ENCODE measurements at regions not wholly inside any gene's neighbourhood (a gene's known extent, or its start where the extent isn't known, plus 50 kb on each side); places are given as distances from the start of the nearest gene placed in this dataset.
A peak's percentile ranks its signal among the peaks of the same experiment; 100 is the strongest.
"Not testable (repeated sequence)": the region's sequence is repeated elsewhere in the genome, so short reads cannot be mapped to it uniquely, and the experiment has no call there.

DNA sequence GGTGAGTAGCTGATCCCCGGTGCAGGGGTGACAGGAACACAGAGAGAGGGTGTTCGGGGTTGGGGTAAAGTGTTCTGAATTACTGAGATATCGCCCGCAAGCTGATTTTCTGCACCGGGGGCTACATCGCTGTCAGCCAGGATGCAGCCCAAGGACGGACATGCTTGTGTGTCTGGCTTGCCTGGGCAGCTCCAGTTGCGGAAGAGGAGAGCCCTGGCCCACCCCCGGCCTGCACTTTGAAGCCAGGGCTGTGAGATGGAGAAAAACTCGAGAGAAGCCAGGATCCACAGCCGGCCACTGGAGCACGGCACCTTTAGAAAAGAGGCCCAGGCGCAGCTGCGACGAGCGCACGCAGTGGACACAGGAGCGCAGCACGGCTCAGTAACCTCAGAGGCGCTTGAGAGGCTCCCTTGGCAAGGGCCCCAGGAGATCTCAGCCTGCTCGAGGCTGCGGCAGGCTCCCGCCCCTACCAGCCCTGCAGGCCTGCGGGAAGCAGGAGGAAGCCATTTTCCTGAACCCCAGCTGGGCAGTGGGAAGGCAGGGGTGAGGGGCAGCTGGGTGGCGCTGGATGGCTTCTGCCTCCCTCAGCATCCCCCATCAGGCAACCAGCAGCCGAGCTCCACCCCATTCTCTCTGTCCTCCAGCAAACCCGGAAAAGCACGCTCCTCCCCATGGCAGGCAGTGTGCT, 59.2 kb downstream of the C9orf50 start:
- DNase-seq: no peak

DNA sequence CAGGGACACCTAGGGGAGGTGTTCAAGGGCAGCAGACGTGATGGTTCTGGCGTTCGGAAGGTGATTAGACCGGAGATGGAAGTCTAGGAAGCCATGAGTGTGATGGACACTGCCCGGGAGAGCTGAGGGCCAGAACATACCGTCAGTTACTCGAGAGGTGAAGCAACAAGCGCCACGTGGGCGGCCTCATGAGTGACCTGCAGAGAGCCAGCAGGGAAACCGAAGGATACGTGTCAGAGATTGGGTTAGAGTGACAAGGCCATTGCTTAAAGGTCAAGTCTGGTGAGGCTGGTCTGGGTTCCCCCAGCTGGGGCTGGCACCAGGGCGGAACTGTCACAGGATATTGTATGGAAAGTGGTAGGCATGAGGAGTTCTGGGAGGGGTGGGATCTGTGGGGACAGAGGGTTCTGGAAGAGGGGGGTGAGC, 60.0 kb downstream of the C9orf50 start:
- DNase-seq: no peak

DNA sequence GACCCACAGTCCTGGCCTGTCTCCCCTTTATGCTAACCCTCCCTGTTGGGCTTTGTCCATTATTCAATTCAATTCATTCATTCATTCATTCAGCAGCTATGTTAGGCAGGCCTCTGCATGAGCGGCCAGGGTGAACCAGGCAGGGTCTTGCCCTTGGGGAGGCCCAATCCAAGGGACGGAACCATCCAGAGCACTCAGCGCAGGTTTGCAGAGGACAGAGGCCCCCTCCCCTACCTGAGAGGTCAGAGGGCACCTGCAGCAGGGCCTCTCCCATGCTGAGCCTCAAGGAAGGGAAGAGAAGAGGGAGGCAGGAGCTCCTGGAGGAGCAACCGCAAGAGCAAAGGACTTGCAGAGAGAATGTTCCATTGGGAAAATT, 61.4 kb downstream of the C9orf50 start:
- DNase-seq: no peak

DNA sequence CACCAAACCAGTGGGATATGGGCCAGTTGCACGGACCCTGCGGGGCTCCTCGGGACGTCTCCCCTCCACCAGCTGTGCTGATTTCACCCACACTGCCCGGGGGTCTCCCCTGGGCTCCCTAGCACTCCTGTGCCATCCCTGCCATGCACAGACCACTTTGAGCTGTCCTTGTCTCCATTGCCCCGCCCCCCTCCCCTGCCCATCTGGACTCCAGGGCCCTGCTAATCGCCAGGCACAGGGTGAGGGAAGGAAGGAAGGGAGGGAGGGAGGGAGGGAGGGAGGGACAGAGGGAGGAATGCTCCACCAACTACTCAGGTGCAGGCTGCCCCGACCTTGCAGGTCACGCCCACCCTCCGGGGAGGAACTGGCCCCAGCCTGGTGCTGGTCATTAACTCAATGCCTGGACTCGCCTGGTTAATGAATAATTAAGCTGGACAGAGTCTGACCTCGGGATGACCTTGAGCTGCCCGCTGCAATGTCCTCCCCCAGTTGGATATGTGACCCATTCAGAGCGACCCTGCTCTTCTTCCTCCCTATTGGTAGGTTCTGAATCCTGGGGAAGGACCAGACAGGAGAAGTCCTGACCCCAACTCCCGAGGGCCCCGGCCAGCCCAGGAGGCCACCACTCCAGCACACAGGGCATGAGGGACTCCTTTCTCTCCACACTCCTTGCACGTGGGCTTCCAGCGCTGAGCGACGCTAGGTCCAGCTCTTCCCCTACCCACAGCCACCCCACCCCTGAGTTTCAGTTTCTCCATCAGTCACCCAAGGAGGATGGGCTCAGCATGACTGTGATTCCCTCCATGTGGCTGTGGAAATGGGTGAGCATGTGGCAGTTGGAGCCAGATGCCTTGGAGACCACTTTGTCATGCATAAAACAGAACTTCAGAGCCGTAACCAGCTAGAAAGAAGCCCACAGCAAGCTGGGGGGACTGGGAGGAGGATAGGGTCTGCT, 62.1 kb downstream of the C9orf50 start:
- DNase-seq: no peak

DNA sequence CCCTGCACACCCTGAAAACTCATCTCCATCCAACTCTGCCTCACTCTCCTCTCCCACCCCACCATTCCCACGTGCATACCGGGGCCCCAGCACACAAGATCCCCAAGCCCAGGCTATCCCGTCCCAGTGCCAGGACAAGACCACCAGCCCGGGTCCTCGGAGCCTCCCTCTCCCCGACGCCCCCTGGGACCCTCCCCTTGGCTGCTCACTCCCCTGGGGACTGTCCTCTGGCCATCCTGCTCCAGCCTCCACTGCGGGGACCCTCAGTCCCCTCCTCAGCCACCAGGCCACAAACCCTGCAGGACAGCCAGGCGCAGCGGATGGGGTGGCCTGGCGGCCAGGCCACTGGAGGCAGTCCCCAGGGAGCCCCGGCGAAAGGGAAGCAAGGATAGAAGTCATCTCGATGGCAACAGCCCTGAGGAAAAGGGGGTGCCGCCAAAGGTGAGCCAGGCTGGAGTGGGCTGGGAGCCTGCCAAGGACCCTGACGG, 62.8 kb downstream of the C9orf50 start:
- no peak for DNase-seq

DNA sequence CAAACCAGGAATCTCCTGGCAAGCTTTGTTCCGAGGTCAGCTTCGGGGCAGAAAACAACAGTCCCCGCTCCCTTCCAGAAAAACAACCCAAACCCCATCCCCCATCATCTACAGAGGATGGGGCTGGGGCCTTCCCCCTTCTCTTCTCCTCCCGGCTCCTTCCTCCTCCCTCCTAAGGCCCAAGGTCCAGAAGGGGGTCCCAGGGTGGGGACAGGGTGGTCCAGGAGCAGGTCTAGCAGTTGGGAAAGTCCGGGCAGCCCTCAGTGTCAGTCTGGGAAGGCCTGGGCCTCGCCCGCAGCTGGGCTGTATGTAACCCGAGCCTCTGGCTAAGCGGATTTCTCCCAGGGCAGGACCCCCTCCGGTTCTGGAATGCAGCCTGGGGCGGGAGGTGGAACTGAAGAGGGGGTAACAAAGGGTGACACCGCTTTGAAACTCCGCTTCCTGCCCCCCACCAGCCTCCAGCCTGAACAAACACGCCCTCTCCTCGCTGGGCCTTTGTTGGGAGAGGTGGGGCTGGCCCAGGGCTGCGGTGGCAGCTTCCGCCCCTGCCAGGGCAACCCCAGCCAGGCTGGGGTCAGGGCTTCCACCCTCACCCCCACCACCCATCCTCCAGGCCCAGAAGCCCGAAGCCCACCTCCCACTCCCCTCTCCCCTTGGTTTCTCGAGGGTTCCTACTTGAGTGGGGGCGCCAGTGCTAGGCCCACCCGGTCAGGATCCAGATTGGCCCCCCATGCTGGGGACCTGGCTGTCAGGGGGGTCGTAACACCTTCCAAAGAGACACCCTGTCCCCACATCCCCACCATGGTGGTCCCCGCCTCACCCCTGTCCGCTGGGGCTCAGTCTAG, 63.5 kb downstream of the C9orf50 start:
- no peak for DNase-seq

DNA sequence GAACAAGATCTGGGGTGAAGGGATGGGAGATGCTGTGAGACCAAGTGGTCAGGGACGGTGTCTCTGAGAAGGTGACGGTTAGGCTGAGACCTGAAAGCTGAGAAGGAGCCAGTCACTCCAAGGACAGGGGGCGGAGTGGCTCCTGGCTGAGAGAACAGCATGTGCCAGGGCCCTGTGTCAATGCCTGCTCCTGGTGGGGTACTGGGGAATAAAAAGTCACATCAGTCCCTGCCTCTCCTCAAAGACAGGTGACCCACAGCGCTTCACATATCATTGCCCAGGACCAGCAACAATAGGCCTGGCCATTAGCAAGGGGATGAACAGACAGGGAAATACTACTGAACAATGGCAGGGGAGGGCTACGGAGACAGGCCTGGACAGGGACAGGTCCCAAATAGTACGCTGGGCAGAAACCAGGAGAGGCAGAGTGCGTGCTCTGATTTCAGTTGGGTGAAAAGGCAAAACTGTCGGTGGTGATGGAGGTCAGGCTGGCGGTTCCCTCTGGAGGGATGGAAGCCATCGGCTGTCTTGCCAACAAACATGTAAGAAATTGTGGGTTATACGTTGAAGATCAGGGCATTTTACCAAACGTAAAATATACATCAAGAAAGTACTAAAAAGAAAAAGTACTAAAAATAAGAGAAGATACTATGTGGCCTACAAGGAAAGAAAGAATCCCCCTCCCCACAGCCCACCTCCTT, 64.3 kb downstream of the C9orf50 start:
- DNase-seq: no peak

DNA sequence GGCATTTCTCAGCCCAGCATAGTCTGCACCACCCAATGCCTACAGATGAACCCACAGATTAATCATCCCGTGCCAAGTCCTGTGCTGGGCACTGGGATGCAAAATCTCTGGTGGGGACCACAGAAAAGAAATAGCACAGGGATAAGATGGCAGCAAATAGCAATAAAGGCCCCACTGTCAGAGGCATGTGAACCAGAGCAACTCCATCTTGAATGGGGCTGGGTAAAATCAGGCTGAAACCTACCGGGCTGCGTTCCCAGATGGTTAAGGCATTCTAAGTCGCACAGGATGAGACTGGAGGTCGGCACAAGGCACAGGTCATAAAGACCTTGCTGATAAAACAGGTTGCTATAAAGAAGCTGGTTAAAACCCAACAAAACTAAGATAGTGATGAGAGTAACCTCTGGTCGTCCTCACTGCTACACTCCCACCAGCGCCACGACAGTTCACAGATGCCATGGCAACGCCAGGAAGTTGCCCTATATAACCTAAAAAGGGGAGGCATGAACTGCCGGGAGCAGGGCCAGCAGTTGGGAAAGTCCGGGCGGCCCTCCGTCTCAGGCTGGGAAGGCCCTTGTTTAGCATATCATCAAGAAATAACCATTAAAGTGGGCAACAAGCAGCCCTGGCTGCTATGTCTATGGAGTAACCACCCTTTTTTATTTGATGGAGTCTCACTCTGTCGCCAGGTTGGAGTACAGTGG, 65.2 kb downstream of the C9orf50 start:
- DNase-seq: no peak

DNA sequence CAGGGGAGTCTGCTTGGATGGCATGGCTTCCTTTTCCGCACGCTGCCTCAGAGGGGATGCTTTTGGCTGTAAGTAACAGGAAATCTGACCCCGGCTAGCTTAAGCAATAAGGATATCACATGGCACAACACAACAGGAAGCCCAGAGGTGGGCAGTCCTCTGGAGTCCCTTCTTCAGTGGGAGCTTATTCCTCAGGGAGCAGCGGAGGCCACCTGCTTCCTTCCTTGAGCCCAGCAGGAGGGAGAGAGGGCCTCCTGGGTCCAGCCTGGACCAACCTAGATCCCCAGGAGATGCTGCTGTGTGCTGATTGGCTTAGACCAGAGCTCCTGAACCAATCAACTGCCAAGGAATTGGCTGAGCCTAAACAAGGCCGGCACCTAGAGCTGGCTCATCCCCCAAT, 66.3 kb downstream of the C9orf50 start:
- no peak for DNase-seq

DNA sequence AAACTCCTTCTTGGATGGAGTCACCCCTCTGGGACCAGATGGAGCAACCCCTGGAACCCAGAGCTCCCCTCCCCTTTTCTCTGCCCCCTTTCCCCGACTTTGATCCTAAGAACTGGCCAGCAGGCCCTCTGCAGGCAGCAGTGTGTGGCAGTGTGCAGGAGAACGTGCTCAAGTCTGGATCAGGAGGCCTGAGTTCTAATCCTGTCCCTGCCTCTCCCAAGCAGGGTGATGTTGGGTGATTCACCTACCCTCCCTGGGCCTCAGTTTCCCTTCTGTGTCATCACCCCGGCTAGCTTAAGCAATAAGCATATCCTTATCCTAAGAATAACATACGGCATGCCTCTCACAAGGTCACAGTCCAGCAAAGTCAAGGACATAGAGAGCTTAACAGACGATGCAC, 67.6 kb downstream of the C9orf50 start:
- DNase-seq: no peak

DNA sequence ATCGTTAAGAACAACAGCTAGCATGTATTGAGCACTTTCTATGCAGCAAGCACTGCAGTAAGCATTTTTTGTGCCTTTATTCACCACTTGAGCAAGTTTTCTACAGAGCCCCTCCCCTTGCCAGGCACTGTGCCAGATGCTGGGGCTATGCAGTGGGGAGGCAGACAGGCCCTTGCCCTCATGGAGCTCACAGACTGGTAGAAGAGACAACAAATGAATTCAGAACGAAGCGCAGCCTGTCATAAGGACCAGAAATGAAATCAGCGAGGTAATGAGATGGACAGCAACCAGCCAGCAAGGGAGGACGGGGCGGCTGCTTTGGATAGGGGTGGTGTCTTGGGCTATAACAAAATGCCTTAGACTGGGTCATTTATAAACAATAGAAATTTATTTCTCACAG, 68.8 kb downstream of the C9orf50 start:
- no peak for DNase-seq

DNA sequence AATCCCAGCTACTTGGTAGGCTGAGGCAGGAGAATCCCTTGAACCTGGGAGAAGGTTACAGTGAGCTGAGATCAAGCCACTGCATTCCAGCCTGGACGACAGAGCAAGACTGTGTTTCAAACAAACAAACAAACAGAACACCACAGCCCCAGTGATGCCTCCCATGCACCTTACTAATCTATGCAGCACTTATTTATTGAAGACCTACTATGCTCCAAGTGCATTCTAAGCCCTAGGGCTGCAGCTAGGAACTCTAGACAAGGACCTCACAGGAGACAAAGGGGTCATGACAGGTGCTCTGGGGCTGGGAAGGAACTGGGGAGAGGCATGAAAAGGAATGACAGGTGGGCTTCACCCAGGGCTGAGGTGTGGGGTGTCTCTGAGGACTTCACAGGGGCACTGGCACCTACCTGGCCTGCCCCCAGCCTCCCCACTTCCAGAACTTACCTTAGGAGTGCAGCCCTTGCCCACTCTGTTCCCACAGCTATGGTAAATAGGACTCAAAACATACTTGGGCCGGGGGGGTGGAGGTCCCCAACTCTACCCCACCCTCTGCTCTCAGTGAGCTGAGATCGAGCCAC, 69.4 kb downstream of the C9orf50 start:
- no peak for DNase-seq

DNA sequence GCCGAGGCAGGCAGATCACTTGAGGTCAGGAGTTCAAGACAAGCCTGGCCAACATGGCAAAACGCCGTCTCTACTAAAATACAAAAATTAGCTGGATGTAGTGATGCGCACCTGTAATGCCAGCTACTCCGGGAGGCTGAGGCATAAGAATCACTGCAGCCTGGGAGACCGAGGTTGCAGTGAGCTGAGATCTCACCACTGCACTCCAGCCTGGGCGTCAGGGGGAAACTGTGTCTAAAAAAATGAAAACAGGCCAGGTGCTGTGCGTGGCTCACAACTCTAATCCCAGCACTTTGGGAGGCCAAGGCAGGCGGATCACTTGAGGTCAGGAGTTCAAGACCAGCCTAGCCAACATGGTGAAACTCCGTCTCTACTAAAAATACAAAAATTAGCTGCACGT, 69.9 kb downstream of the C9orf50 start:
- not testable (repeated sequence) for DNase-seq

DNA sequence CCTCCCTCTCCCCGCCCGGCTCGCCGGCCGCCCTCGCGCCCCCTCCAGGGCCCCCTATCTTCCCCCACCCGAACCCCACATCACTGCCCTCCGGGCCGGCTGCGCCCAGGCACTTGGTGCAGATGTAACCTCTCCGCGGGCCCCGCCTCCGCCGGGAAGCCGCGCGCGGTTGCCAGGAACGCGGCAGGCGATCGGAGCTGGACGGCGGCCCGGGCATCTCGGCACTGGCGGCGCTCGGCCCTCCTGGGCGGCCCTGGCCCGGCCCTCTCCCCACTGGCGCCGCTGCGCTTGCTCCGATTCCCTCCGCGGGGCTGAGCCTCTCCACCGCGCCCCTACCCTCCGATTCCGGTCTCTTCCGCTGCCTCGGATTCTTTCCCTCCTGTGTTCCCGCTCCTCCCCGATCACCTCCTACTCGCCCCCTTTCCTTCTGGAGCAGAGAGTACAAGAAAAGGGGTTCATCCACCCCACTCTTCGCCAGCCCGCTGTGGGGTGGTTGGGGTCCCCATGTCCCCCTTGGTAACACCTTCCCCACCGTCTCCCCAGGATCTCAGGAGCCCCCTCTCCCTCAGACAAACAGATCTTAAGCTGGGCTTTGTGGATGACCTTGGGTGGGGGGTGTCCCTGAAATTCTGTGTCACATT, 70.6 kb downstream of the C9orf50 start:
- peak; percentile 7 for DNase-seq

DNA sequence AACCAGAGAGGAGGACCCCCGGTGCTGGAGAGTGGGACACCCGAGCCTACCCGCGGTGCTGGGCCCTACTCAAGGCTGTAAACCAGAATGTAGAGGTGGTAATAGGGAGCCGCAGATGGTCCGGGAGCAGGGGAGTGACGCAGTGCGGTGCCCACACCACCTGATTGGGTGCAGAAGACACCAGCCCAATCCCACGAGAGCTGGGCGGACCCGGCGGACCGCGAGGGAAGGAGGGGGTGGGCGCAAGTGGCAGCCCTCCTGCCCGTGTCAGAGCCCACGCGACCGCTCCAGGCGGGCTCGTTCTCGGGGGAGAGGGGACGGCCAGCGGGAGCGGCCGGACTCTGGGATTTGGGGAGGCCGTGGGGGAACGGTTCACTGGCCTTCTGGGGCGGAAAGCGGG, 71.2 kb downstream of the C9orf50 start:
- DNase-seq: no peak

DNA sequence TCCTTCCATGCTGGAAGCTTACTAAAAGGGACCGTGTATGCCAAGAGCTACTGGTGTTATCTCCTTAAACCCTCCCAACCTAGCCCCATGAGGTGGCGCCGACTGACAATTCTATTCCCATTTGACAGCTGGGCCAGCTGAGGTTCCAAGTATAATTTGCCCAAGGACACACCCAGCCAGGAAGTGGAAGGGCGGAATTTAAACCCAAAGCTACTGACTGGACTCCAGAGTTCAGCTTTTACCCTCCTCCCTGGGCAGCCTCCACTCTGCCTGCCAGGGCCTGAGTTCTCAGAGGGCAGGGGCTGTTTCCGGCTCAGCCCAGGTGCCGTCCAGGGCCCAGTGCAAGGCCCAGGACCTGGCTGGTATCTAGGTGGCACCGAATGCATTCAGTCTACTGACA, 71.8 kb downstream of the C9orf50 start:
- no peak for DNase-seq

DNA sequence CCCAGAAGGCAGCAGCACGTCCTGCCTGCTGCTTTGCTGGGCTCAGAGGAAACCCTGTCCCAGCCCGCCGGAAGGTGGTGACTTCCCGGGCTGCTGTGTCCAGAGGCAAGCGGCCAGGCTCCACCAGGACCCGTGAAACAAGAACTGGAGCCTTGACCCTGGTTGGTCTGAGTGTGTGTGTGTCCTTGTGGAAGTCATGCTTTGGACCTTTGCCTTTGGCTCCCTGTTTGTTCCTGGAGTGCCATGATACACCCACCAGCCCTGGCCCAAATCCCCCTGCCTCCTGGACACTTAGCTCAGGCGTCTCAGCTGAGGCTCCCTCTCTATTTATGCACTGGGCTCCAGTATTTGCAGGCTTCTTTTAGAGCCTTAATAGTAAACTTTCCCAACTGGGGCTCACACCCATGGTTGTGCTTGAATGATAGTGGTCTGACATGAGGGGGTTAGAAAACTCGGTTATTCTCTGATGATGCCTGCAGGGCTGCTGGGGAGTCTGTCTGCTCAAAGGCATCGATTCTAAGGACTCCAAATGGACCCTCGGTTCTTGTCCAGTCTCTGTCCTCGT, 72.2 kb downstream of the C9orf50 start:
- no peak for DNase-seq

DNA sequence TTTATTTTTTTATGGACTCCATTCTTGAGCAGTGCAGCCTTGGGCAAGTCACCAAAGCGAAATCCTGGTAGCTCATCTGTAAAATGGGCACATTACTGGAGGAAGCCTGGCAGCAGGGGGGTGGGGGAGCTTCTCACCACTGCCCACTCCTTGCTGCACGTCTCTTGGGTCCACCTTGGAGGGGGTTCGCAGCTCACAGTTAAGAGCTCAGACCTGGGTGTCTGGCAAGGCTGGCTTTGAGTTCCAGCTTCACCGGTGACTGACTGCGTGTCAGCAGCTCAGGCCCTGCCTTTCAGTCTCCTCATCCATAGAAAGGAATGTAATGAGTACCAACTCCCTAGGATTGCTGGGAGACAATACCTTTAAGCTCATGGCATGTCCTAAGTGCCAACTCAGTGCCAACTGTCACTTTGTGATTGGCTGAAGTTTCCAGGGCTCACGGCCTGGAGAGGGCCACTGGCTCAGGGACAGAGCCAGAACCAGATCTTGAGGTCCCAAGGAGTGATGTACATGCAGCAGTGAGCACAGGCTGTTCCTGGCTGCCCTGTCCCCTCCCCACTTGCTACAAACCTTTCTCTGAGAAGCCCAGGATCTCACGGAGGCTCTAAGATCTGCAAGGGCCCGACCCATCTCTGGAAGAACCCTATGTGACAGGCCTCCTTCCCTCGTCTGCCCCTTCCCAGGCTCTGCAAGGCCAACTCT, 72.9 kb downstream of the C9orf50 start:
- no peak for DNase-seq

DNA sequence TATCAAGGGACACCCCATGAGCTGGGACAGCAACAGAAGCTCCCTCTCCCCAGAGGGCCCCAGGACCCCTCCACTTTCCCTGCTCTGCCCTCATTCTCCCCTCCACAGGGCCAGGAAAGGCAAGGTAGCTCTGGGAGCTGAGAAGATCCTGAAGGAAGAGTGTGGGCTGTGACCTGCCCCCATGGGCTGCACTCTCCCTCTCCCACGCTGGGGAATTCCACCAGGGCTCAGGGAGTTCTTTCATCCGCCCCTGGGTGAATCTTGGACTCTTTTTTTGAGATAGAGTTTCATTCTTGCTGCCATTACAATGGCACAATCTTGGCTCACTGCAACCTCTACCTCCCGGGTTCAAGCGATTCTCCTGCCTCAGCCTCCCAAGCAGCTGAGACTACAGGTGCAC, 73.8 kb downstream of the C9orf50 start:
- no peak for DNase-seq

DNA sequence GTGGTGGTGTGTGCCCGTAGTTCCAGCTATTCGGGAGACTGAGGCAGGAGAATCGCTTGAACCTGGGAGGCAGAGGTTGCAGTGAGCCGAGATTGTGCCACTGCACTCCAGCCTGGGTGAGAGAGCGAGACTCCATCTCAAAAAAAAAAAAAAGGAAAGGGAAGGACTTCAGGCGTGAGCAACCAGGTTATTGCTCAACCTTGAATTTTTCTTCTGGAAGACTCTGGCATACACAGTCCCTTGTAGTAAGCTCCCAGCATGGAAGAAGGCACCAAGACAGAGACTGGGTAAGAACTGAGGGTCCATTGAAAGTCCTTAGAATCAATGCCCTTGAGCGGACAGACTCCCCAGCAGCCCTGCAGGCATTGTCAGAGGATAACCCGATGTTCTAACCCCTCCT, 75.0 kb downstream of the C9orf50 start:
- DNase-seq: not testable (repeated sequence)
